ENCODE measurements at regions not wholly inside any gene's neighbourhood (a gene's known extent, or its start where the extent isn't known, plus 50 kb on each side); places are given as distances from the start of the nearest gene placed in this dataset.

DNA sequence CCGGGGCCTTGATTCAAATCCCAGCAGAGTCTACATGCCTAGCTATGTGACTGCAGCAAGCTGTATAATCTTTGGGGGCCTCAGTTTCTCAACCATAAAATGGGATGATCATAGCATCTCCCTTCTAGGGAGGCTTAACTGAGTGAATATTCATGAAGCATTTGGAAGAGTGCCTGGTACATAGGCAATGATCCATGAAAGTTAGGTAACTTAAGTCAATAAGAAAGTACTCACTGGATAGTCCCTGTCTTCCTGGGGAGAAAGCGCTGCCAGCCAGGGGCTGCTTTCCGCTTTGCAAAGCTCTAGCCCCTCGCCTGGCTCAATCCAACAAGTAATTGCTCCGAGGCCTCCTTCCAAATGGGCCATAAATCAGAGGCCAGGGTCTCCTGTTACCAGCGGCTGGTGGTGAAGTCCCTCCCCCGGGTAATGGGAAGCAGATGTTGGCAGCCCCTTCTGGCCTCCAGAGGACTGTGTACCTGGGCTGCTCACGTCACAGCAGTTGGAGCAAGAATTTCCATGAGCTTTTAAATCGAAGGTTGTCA lies 521.9 kb upstream of the PROK2 start:
- H3K4me1 ChIP-seq = peaks cover 22% of the 10 kb centered on the region
- intact Hi-C loops (cut with DNase I) = no loop called here
- no peak overlapping the region for H3K27ac ChIP-seq
- H3K36me3 ChIP-seq = no peaks in the 10 kb centered on the region
- TF ChIP-seq, protein P1, sequence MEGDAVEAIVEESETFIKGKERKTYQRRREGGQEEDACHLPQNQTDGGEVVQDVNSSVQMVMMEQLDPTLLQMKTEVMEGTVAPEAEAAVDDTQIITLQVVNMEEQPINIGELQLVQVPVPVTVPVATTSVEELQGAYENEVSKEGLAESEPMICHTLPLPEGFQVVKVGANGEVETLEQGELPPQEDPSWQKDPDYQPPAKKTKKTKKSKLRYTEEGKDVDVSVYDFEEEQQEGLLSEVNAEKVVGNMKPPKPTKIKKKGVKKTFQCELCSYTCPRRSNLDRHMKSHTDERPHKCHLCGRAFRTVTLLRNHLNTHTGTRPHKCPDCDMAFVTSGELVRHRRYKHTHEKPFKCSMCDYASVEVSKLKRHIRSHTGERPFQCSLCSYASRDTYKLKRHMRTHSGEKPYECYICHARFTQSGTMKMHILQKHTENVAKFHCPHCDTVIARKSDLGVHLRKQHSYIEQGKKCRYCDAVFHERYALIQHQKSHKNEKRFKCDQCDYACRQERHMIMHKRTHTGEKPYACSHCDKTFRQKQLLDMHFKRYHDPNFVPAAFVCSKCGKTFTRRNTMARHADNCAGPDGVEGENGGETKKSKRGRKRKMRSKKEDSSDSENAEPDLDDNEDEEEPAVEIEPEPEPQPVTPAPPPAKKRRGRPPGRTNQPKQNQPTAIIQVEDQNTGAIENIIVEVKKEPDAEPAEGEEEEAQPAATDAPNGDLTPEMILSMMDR (IDR thresholded peaks at IDR 0.05) = no peak
- ATAC-seq (no peak), DNase-seq (no peak)
- H3K9me3 ChIP-seq = no peaks in the 10 kb centered on the region
- H3K4me3 ChIP-seq = no peak overlapping the region
- H3K27me3 ChIP-seq (ENCODE audit: low read depth) = no peaks in the 10 kb centered on the region

DNA sequence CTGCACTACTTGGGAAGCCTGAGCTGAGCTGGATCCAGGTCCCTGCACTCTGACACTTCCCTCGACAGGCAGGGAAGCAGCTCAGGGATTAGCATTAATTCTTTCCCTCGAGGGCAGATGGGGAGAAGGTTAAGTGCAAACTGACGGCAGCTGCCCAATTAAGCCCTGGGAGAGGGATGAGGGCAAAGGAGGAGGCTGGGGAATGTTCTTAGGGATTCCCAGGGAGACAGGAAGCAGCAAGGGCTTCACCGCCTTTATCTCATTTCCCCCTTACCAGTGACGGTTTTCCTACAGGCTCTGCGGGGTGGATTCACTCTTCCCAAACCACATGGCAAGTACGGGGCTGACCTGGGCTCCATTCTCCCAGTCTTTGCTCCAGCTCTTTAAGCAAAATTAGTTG lies 519.0 kb upstream of the PROK2 start:
- Histone ChIP-seq H3K36me3 (no peaks in the 10 kb centered on the region), H3K27me3 (ENCODE audit: low read depth) (no peaks in the 10 kb centered on the region), H3K4me3 (no peak overlapping the region), H3K9me3 (no peaks in the 10 kb centered on the region), H3K27ac (peak overlapping the region; percentile 49), H3K4me1 (peaks cover 2% of the 10 kb centered on the region)
- intact Hi-C loops (cut with DNase I) = no loop called here
- peak in 1 of 2 donors; percentile 20 for ATAC-seq
- no peak for DNase-seq
- TF ChIP-seq, protein P1 (IDR thresholded peaks at IDR 0.05) = no peak

DNA sequence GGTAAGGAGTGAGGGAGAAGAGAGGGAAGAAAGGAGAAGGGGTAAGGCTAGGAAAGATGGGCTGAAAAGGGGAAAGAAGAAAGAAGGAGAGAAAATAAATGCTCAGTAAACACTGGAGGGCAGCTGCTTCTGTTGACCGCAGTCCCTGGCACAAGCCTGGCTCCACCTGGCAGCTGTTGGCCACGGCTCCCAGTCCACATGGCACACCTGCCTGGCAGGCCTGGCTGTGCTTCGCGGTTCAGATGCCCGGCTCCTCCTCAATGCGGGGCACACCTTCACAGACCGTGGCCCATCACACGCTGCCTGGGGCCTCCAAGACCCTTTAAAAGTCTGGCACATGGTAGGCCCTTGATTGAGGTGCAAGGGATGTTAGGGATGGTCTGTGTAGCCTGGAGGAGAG lies 516.8 kb upstream of the PROK2 start:
- intact Hi-C loops (cut with DNase I) = no loop called here
- no peak overlapping the region for H3K4me3 ChIP-seq
- no peak overlapping the region for H3K27ac ChIP-seq
- no peaks in the 10 kb centered on the region for H3K27me3 ChIP-seq (ENCODE audit: low read depth)
- H3K4me1 ChIP-seq = peaks cover 13% of the 10 kb centered on the region
- no peaks in the 10 kb centered on the region for H3K36me3 ChIP-seq
- TF ChIP-seq, protein P1 (IDR thresholded peaks at IDR 0.05) = no peak
- no peaks in the 10 kb centered on the region for H3K9me3 ChIP-seq
- DNase-seq (no peak), ATAC-seq (no peak)

DNA sequence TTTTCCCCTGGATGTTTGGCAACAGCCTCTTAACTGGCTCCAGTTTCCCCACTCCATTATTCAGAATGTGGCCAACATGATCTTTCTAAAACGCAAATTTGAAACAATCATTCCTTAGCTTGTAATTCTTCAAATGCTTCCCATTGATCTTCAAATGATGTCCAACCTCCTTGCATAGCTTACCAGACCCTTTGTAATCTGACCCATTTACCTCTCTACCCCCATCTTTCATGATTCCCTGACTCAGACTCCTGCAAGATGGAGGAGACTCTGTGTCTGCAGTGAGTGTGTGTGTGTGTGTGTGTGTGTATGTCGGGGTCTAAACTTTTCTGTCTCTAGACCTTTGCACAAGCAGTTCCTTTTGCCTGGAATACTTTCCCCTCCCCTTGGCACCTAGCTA lies 515.7 kb upstream of the PROK2 start:
- ATAC-seq = no peak
- no peak for DNase-seq
- H3K27me3 ChIP-seq (ENCODE audit: low read depth) = no peaks in the 10 kb centered on the region
- TF ChIP-seq, protein P1 (IDR thresholded peaks at IDR 0.05) = no peak
- intact Hi-C loops (cut with DNase I) = no loop called here
- no peak overlapping the region for H3K4me3 ChIP-seq
- peaks cover 13% of the 10 kb centered on the region for H3K4me1 ChIP-seq
- H3K36me3 ChIP-seq = no peaks in the 10 kb centered on the region
- H3K9me3 ChIP-seq = no peaks in the 10 kb centered on the region
- H3K27ac ChIP-seq = no peak overlapping the region

DNA sequence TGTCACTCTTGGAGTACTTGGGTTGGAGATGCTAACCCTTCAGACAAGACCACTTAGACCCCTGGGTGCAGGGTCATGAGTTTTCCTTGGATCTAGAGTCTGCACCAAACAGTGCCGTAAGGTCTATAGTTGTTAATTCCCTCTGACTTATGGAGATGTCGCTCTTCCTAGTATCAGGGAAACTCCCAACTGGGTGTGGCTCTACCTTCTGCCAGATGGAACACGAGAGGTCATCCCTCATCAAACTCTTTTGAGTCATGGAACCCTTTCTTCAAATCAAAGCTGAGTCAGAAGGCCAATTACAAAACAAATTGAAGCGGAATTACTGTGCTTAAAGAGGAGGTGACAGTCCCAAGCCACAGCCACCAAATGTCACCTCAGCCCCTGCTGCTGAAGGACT lies 514.9 kb upstream of the PROK2 start:
- no peak overlapping the region for H3K4me3 ChIP-seq
- intact Hi-C loops (cut with DNase I) = no loop called here
- H3K9me3 ChIP-seq = no peaks in the 10 kb centered on the region
- no peaks in the 10 kb centered on the region for H3K27me3 ChIP-seq (ENCODE audit: low read depth)
- H3K4me1 ChIP-seq = peaks cover 13% of the 10 kb centered on the region
- ATAC-seq (no peak), DNase-seq (no peak)
- no peak overlapping the region for H3K27ac ChIP-seq
- TF ChIP-seq, protein P1 (IDR thresholded peaks at IDR 0.05) = no peak
- H3K36me3 ChIP-seq = no peaks in the 10 kb centered on the region
